Stimulated activated CD4-positive, alpha-beta T cell treated with anti-CD3 and anti-CD28 coated beads, Interleukin-1b, Interleukin-23, amount 100 ng/mL, for 4 hours (primary cell): ENCODE measurements at regions not wholly inside any gene's neighbourhood (a gene's known extent, or its start where the extent isn't known, plus 50 kb on each side); places are given as distances from the start of the nearest gene placed in this dataset.
"Not testable (repeated sequence)": the region's sequence is repeated elsewhere in the genome, so short reads cannot be mapped to it uniquely, and the experiment has no call there.

ENCODE experiments used
- DNase-seq, 2 donors: peaks; one replicate each; pipeline ENCODE4 v3.0.0-alpha.2; 2020; ENCODE audit warnings: low read depth in 2 of 2

- DNase-seq = no peak
These were observed 148.2 kb upstream of the GOT2 start for GRCh38 chr16:58882292-58882691.

DNA sequence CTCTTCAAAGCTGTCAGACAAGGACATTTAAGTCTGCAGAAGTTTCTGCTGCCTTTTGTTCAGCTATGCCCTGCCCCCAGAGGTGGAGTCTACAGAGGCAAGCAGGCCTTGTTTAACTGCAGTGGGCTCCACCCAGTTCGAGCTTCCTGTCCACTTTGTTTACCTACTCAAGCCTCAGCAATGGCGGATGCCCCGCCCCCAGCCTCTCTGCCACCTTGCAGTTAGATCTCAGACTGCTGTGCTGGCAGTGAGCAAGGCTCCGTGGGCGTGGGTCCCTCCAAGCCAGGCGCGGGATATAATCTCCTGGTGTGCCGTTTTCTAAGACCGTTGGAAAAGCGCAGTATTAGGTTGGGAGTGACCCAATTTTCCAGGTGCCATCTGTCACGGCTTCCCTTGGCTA, 144.5 kb upstream of the GOT2 start:
- not testable (repeated sequence) for DNase-seq

DNA sequence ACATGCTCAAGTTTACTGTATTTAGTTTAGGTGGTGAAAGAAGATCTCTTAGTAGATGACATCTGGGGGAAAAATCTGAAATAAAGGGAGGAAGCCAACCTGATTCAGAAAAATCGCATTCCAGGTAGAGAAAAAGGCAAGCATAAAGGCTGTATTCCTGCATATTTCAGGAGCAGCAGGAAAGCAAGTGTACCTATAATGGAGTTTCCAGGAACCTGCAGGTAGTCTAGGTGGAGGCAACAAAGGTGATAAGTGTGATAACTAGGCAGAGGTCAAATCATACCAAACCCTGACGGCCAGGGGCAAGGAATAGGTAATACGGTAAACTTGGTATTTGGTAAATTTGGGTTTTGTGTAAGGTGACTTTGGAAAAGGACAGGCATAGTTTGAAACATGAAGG, 132.8 kb upstream of the GOT2 start:
- DNase-seq = no peak

DNA sequence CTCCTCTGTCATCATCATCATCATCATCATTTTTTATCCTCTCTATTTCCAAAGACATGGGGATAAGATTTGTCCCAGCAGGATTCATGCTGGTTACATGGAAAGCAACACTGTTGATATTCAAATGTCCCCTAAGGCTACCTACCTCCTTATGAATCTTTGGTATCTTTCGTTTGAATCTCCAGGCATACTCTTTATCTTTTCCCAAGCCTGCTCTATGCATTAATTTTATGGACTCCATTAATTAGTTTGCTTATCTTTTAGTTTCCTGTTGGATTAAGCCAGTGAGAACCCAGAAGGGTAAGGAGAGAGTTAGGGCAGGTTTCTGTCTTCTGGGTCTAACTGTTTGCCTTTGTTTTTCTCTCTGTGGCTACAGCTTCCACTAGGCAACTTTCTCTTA, 129.6 kb upstream of the GOT2 start:
- DNase-seq = no peak

- no peak for DNase-seq
These were observed 128.9 kb upstream of the GOT2 start for GRCh38 chr16:58863042-58863441.

DNA sequence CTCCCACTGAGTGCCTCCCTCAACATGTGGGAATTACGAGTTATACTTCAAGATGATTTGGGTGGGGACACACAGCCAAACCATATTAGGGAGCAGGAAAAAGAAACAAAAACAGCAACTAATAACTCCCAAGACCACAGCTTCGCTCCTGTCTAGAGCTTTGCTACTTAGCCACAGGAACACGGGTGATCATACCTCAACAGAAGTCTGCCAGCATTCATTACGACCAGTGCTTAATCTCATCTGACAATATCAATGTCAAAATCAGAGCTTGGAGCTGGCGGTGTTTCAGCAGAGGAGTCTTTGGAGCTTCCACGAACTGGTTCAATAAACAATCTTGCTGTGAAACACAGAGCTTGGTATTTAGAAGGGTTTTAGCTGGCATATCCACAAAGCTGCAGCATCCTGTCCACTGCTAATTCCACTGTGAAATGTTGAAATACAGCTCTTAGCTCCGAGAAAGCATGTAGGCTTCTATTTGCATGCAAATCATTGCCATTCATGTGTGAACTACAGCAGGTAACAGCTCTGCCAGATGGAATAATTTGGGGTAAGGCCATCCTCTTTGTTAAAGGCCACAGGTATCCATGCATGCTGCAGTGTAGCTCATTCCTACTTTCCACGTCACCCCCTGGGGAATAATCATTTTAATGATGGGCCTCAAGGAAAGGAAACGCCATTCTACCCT, 128.4 kb upstream of the GOT2 start:
- DNase-seq = no peak

- DNase-seq = no peak
These were observed 126.0 kb upstream of the GOT2 start for GRCh38 chr16:58859958-58860669.

DNA sequence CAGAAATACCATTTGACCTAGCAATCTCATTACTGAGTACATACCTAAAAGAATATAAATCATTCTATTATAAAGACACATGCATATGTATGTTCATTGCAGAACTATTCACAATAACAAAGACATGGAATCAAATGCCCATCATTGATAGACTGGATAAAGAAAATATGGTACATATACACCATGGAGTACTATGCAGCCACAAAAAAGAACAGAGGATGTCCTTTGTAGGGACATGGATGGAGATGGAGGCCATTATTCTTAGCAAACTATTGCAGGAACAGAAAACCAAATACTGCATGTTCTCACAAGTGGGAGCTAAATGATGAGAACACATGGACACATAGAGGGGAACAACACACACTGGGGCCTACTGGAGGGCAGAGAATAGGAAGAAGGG, 124.5 kb upstream of the GOT2 start:
- not testable (repeated sequence) for DNase-seq

GRCh38 chr16:58855291-58855863, 121.3 kb upstream of the GOT2 start:
- no peak for DNase-seq

DNA sequence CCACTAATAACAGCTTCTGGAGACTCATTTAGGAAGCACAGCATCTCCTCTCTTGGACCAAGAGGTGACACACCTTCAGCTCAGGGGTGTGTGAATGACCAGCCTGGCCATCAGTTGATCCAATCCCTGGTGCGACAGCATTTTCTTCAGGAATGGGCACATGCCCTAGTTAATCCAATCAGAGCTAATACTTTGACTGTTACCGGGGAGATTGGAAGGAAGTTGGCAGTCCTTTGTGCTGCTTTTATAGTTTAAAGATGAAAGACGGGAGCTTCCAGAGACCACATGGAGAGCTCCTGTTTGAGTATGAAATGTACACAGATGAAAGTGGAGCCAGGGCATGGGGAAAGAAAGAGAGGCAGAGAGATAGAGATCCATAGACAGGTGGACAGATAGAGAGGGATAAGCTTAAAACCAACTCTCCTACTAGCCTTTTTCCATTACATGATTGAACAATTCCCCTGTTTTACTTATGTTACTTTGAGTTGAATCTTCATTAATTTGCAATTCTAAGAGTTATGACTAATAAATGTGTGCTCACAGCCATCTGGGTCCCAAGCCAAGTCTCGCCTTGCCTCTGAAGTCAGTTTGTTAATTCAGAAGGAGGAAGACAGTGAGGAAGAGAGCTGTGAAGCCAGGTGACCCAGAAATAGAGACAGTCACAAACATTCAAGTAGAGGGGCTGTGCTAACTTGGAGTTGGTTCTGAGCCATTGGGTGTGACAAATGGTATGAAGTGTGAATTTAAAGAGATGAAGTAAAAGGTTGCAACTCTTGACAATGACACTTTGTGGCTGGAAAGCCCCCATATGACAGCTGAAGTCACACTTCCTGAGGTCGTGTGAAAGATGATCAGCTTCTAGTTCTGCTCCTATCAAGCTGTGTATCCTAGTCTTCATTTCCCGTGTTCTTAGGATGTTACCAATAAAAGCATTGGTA, 120.0 kb upstream of the GOT2 start:
- DNase-seq = no peak

DNA sequence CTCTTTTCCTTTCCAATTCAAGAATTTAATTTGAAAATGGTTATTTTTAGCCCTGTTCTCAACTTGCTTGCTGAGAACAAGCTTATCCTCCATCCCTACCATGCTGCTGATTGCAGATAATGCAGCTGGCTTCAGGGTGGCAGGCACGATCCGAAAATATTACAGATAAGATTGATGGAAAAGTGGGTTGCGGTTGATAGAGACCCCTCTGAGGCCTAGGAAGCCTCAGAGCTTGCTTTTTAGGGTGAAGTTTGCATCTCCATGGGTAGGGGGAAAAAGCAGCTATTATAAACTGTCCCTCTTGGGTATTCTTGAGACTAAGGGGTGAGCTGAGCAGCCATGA, 116.5 kb upstream of the GOT2 start:
- no peak for DNase-seq

DNA sequence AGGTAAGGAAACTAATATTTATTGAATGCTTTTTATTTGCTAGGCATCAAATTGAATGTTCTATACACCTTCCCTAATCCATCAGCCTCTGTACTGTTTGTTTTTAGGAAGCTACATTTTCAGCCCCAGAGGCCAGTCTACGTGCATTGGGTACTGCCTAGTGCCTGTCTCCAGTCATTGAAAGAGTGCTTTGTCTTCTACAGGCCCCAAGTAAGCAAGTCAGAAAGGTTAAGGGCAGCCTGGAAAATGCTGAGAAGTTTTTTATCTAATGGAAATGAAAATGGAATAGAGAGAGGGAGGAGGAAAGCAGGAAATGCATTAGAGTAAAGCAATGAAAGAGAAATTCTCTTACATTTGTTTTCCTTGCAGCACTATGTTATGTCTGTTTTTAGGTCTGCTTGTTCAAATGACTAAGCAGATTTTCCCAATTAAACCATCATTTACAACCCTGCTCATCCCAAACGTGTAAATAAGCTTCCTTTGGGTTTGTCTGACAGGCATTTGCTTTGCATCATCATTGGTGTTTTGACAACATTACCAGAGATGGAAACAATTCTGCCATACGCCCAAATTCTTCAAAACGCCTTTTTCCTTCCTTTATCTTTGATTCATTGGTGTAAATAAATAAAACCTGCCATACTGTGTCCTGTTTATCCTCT, 116.0 kb upstream of the GOT2 start:
- no peak for DNase-seq

- DNase-seq = no peak
These were observed 114.5 kb upstream of the GOT2 start for GRCh38 chr16:58848662-58849002.

GRCh38 chr16:58847902-58848661, 114.0 kb upstream of the GOT2 start:
- no peak for DNase-seq

GRCh38 chr16:58846226-58846625, 112.1 kb upstream of the GOT2 start:
- DNase-seq = not testable (repeated sequence)

DNA sequence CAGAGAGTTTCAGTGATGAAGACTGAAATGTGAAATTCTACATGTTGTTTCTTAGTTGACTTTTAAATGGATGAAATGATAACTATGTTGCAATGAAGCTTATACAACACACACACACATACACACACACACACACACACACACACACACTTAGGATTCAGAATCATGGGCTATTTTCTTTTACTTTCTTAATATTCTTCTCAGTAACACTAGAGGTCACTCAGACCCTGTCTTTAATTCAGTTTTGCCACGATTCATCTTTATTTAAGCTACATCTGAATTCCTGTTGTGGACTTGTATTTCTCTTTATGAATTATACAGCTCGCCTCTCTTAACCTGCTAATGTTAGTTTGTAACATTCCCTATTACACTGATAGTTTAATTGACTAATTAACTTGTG, 109.6 kb upstream of the GOT2 start:
- no peak for DNase-seq

DNA sequence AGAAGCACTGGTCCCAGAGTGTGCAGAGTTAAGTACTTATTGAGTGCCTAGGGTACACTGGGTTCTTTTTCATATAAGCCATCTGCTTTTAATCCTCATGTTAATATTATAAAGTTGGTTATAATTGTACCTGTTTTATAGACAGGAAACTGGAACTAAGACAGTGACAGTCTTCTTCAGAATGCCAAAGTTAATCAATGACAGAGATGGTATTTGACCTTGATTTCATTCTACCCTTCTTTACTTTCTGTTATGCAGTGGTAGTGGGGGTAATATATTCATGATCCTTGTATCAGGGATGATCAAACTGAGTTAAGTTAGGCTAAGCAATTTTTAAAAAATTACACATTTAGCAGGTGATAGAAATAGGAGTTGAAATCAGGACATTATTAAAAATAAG, 108.6 kb upstream of the GOT2 start:
- DNase-seq = no peak

DNA sequence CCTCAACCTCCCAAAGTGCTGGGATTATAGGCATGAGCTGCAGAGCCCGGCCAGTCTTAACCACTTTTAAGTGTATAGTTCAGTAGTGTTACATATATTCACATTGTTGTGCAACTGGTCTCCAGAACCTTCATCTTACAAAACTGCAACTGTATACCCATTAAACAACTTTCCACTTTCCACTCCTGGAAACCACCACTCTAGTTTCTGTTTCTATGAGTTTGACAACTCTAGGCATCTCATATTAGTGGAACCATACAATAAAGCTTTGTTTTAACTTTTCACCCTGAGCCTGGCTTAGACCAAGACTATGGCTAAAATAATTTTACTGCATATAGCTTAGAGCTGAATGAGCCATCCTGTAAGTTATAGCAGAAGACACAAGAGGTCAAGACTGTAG, 108.0 kb upstream of the GOT2 start:
- DNase-seq = no peak

DNA sequence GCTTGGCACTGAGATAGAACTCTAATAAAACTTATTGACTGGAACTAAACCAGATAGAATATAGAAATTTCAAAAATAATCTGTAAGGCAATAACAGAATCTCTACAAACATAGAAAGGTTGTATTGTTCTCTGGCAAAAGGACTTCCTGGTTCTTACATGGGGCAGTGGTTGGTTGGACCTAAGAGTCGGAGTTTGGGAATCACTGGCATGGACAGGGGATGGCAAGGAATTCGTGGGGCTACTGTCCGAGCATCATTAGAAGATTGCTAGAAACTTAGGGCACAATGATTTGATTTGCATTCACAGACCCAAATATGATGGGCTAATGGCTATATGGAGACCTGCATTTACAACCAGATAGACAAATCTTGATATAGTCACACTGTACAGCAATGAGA, 103.8 kb upstream of the GOT2 start:
- no peak for DNase-seq

DNA sequence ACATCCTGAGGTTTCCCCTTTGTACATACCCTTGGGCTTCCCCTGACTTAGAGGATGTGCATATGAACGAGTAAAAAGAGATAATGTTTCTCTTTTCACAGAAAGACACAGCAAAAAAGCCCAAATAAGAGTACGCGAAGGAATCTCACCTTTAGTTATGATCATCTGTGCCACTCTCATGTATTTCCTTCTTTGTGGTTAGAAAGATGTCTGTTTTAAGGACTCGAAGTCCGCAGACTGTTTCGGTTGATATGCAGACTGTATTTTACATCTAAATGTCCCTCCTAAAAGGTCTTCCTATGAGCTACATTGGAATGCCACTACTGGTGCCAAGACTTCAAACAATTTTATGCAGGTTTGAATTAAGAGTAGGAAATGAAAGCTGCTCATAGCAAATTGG, 102.3 kb upstream of the GOT2 start:
- no peak for DNase-seq

DNA sequence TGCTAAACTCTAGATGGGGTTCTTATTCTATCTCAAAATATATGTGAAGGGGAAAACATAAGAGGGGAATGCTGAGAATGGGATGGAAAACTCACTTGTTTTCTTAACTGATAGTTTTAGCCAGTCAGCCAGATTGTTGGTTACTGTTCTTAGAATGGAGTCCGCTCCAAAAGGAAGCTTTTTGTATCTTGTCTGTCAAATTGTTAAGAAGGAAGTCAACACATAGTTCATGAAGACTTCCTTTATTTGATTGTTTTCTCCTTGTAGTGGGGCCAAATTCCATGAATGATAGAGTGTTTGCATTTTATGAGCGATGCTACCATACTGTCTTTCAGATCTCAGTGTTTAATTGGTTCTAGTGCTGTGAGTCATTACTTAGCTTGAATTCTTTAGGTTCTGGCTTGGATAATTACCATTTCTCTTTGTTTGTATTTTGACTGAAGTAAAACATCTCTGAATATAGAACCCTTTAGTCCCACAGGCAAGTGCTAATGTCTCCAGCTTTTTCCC, 98.3 kb upstream of the GOT2 start:
- DNase-seq = no peak
